ENCODE measurements at regions not wholly inside any gene's neighbourhood (a gene's known extent, or its start where the extent isn't known, plus 50 kb on each side); places are given as distances from the start of the nearest gene placed in this dataset.

GRCh38 chr2:122433123-122433754 lies 677.8 kb downstream of the TSN start:
- TF ChIP-seq POLR2AphosphoS5 (IDR thresholded peaks at IDR 0.05; ENCODE audit: low read depth, low read length) (no peak), POLR2A (IDR thresholded peaks at IDR 0.05; ENCODE audit: low read depth, low read length) (no peak), TAF1 (IDR thresholded peaks at IDR 0.05; ENCODE audit: borderline replicate concordance, low read depth, low read length) (no peak)
